Panc1 (cell line): ENCODE measurements at regions not wholly inside any gene's neighbourhood (a gene's known extent, or its start where the extent isn't known, plus 50 kb on each side); places are given as distances from the start of the nearest gene placed in this dataset.

Experiments used
- CTCF ChIP-seq: fragments of 450-650 bp; IDR thresholded peaks from 2 replicates; pipeline ENCODE4 v1.5.1; 2017; ENCODE audit warnings: mild to moderate bottlenecking
- POLR2AphosphoS5 ChIP-seq: IDR thresholded peaks from 2 replicates; pipeline ENCODE4 v1.6.1; 2012; ENCODE audit warnings: mild to moderate bottlenecking, low read depth, low read length, moderate library complexity
- REST ChIP-seq, 2 experiments: IDR thresholded peaks; 2 replicates each; pipeline ENCODE4 v1.6.1; 2011 to 2012; ENCODE audit warnings: low read depth in 2 of 2, control low read depth in 1 of 2, low read length in 1 of 2, mild to moderate bottlenecking in 1 of 2, moderate library complexity in 1 of 2; ENCODE audit not compliant: insufficient read depth in 1 of 2
- SIN3A ChIP-seq: IDR thresholded peaks from 2 replicates; pipeline ENCODE4 v1.6.1; 2012; ENCODE audit warnings: low read depth, mild to moderate bottlenecking, low read length, moderate library complexity, borderline replicate concordance; ENCODE audit not compliant: insufficient read depth
- TCF7L2 ChIP-seq: IDR thresholded peaks from 2 replicates; pipeline ENCODE4 v1.6.1; 2011; ENCODE audit warnings: mild to moderate bottlenecking, low read depth, low read length, inconsistent platforms

GRCh38 chr4:25503779-25504178, 126.7 kb downstream of the ANAPC4 start:
- TF ChIP-seq CTCF = no peak
- no peak for TF ChIP-seq POLR2AphosphoS5
- no peak for TF ChIP-seq REST (IDR thresholded peaks at IDR 0.05; ENCODE audit: insufficient read depth in 1 of 2, low read depth in 2 of 2, low read length in 1 of 2)
- no peak for TF ChIP-seq TCF7L2
- TF ChIP-seq SIN3A = no peak
